GM12872 (cell line): ENCODE measurements at regions not wholly inside any gene's neighbourhood (a gene's known extent, or its start where the extent isn't known, plus 50 kb on each side); places are given as distances from the start of the nearest gene placed in this dataset.

ENCODE experiments used
- TF ChIP-seq, protein P1 (sequence below): IDR thresholded peaks from 3 replicates; pipeline ENCODE4 v1.5.1; 2011; ENCODE audit warnings: low read depth, mild to moderate bottlenecking, low read length, moderate library complexity; ENCODE audit not compliant: insufficient read depth

DNA sequence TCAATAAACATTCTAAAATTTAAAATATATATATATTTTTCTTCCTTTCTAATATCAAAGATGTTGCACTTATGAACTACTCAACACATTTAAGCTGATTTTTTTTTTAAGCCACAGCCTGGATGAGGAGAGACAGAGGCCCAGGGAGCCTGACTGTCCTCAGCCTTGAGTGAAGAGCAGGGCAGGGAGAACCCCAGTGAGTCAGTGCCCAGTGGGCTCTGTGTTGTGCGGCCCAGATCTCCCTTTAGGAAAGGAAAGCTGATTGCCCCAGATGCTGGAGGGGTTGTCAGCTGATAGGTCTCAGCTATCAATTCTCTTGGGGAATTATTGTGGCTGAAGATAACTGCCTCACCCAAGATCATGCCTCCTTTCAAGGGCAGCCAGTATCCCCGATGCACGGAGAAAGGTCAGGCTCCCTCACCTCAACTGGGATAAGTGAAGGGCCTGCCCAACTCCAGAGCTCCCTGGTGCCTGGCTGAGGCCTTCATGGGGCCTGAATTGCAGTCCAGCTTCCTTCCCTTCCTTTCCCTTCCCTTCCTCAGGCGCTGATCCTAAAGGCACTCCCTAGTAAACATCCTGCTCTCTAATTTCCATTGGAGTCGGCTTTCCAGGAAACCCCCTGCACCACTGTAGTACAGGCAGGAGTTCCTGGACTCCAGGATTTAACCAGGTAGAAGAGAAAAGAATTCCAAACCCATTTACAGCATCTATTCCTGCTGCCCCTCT, 106.9 kb upstream of the ATL2 start:
- TF ChIP-seq, protein P1, sequence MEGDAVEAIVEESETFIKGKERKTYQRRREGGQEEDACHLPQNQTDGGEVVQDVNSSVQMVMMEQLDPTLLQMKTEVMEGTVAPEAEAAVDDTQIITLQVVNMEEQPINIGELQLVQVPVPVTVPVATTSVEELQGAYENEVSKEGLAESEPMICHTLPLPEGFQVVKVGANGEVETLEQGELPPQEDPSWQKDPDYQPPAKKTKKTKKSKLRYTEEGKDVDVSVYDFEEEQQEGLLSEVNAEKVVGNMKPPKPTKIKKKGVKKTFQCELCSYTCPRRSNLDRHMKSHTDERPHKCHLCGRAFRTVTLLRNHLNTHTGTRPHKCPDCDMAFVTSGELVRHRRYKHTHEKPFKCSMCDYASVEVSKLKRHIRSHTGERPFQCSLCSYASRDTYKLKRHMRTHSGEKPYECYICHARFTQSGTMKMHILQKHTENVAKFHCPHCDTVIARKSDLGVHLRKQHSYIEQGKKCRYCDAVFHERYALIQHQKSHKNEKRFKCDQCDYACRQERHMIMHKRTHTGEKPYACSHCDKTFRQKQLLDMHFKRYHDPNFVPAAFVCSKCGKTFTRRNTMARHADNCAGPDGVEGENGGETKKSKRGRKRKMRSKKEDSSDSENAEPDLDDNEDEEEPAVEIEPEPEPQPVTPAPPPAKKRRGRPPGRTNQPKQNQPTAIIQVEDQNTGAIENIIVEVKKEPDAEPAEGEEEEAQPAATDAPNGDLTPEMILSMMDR: no peak

DNA sequence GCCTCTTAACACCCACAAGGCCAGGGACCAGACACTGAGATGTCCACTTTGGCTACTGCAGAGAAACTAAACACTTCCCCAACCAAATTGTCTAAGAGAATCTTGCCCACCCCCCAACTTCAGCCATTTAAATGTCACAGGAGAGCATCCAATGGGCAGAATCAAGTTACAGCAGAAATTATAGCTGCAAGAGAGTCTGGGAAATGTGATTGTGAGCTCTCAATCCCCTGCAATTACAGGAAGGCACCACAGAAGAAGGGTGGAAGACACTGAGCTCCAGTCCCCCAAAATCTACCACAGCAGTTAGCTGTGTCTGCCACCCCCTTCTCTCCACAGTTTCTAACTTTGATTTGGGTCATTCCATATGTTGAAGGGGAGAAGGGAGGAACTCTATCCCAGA, 103.5 kb upstream of the ATL2 start:
- TF ChIP-seq, protein P1: no peak

DNA sequence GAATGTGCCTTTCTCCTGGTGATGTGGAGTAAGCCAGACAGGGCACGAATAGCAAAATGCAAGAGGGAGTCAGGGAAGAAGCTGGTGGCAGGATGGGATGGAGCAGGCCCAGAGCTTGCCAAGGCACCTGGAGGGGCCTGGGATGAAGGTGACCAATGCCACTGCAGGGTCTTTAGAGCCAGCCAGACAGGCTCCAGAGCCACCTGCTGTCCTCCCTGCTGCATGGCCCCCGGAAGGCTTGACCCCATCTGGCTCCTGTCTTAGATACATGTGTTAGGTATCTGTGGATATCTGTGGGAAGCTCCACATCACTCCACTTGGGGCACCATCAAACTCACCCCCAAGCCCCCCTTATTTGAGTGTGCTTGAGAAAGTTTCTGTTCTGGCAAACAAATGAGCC, 99.9 kb upstream of the ATL2 start:
- TF ChIP-seq, protein P1: no peak

DNA sequence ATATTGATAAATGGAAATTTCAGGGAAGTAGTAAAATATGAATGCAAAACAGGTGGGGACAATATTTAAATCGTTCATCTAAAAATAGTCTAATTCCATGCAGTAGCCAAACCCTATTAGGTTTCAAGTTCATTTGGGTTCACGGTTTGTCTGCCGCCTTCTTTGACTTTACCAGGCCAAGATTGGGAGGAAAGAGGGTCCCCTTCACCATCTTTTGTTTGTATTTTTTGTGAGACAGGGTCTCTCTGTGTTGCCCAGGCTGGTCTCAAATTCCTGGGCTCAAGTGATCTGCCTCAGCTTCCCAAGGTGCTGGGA, 98.5 kb upstream of the ATL2 start:
- TF ChIP-seq, protein P1: no peak

DNA sequence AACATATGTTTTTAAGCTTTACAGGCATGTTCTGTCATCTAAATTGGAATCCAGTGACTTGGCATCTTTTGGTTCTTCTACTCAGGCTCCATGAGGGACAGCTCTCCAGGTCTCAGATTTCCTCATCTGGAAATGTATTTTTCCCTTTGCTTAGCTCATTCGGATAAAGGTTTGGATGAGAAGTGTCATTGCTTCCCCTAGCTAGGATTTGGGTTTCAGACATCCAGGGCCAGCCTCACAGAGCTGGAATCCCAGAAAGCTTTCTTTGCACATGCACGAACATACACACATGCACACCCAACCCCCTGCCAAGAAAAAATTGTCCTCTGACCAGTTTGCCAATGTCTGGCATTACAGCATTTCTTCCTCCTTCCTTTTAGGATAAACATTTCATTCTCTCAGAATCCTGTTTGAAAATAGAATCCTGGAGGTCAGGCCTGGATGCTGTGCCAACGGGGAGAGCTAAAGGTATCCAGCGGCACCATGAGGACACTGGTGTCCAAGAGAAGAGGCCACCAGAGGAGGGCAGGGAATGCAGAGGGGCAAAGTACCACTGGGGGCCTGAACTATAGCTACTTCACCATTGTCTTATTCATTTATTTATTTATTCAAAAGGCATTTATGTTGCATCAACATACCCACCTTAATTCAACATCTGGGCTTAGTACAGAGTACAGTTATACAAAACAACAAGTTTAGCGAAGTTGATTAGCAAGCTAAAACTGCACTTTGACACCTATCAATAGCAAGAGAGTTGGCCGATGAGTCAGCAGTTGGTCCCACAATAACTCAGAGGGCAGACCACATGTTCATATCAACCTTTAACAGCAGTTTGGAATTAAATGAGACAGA, 97.9 kb upstream of the ATL2 start:
- TF ChIP-seq, protein P1: no peak

DNA sequence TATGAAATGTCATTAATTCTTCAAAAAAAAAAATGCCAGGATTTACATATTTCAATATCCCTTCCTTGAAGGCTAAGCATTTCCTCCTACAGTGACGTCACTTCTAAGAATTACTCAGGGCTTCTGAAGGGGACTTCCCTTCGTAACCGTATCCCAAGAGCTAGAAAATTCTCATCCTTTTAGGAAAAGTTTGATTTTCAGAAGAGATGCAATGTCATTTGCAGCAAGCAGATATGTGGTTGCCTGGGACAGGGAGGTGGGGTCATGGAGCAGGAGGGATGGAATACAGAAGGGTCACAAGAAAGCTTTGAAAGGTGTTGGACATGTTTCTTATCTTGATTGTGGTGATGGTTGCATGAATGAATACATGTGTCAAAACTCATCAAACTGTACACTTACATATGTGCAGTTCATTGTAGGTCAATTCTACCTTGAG, 97.0 kb upstream of the ATL2 start:
- TF ChIP-seq, protein P1: no peak

DNA sequence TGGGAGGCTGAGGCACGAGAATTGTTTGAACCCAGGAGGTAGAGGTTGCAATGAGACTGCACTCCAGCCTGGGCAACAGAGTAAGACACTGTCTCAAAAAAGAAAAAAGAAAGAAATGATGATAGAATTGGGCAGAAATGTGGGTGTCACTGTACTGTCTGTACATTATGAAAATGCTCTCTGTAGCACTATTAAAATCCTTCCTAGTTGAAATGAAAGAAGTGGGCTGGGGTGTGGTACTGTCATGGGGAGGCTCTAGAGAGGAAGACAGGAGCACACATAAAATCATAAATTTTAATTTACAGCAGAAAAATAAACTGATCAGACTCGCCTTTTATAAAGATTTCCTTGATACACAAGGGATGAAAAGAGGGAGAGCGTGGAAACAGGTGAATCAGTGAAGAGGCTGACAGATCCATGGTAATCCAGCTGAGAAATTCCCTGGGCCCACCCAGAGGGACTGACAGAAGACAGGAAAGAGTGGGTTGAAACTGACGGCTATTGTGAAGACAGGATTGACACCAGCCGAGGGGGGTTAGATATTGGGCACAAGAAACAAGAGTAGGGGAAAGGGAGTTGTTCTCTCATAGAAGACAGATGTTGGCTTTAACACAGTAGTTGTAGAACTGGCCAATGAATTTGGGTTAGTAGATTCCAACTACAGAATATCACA, 96.4 kb upstream of the ATL2 start:
- TF ChIP-seq, protein P1: no peak
